Upper lobe of left lung (tissue), 6 donors: ENCODE measurements at regions not wholly inside any gene's neighbourhood (a gene's known extent, or its start where the extent isn't known, plus 50 kb on each side); places are given as distances from the start of the nearest gene placed in this dataset.

ENCODE experiments used
- ATAC-seq, 2 donors: fragments of 200-7000 bp; cut with Tn5 transposase; one replicate each; pipeline ENCODE4 v1.9.1; 2022; ENCODE audit warnings: mild to moderate bottlenecking in 2 of 2, moderate library complexity in 2 of 2; ENCODE audit not compliant: low FRiP score in 2 of 2
- DNase-seq, 2 donors: peaks; one replicate each; pipeline ENCODE4 v3.0.0-alpha.2; 2019 to 2020
- H3K27ac ChIP-seq, 4 donors: fragments of 200-600 bp; sonication (generic); one replicate each; pipeline ENCODE4 v1.5.1; 2016 to 2019
- H3K27me3 ChIP-seq, 4 donors: fragments of 200-600 bp; sonication (generic); one replicate each; pipeline ENCODE4 v1.5.1; 2017 to 2019
- H3K36me3 ChIP-seq, 4 donors: fragments of 200-600 bp; sonication (generic); one replicate each; pipeline ENCODE4 v1.5.1; 2016 to 2019
- H3K4me1 ChIP-seq, 4 donors: fragments of 200-600 bp; sonication (generic); one replicate each; pipeline ENCODE4 v1.5.1; 2018 to 2019
- H3K4me3 ChIP-seq, 4 donors: fragments of 200-600 bp; sonication (generic); one replicate each; pipeline ENCODE4 v1.5.1; 2017 to 2019; ENCODE audit warnings: mild to moderate bottlenecking in 2 of 4, moderate library complexity in 1 of 4
- H3K9me3 ChIP-seq, 4 donors: fragments of 200-600 bp; sonication (generic); one replicate each; pipeline ENCODE4 v1.5.1; 2018 to 2019
- CTCF ChIP-seq, 6 experiments: fragments of 450-650 bp in 4 of 6; fragments of 200-600 bp in 2 of 6; sonication (generic) in 2 of 6; IDR thresholded peaks; one replicate each; pipeline ENCODE4 v1.5.1; 2016 to 2019; ENCODE audit warnings: antibody characterized with exemption in 6 of 6
- EP300 ChIP-seq, 4 donors: sonication (generic); formaldehyde crosslinking; IDR thresholded peaks; one replicate each; pipeline ENCODE4 v1.5.1; 2017; ENCODE audit warnings: antibody characterized with exemption in 4 of 4, control low read depth in 2 of 4
- POLR2A ChIP-seq, 4 donors: fragments of 450-650 bp; IDR thresholded peaks; one replicate each; pipeline ENCODE4 v1.5.1; 2016 to 2017; ENCODE audit warnings: antibody characterized with exemption in 4 of 4, mild to moderate bottlenecking in 2 of 4
- POLR2AphosphoS5 ChIP-seq, 2 donors: sonication (generic); formaldehyde crosslinking; IDR thresholded peaks; one replicate each; pipeline ENCODE4 v1.5.1; 2017; ENCODE audit warnings: antibody characterized with exemption in 2 of 2
- WGBS, 2 donors: methylation state at CpG; one replicate each; pipeline ENCODE4 v1.1.5; 2017 to 2018; 5-methylcytosine and 5-hydroxymethylcytosine counted together
- donor health status: DM: no; HTN: no; CAD: no; lungs with moderate emphysema.
- donor health status: DM: no; HTN: yes; CAD: no; lungs with severe emphysema.

DNA sequence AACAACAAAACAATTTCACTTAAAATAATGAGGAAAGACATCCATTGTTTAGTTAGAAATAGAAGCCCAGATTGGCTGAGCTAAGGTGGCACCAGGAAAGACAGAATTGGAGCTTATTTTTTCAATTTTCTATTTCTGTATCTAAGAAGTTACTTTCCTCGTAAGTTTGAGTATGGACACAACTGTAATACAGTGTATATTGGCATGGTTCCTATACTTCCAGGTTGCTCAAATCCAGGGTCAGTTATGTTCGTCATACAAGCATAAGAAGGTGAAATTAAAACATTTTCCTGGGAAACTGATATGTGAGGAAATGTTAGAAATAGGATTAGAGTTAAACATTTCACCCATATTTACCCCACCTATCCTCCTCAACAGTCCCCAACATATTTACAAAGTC lies 170.4 kb upstream of the AGA start:
- 26 to 47% methylated on average over 2 of the region's 2 CpGs for WGBS, 2 donors
- Histone ChIP-seq H3K4me1 (no peaks in the 10 kb centered on the region), H3K4me3 (no peak overlapping the region), H3K27me3 (no peaks in the 10 kb centered on the region), H3K27ac (no peak overlapping the region), H3K9me3 (no peaks in the 10 kb centered on the region), H3K36me3 (no peaks in the 10 kb centered on the region)
- ATAC-seq: no peak
- DNase-seq: no peak
- TF ChIP-seq POLR2A (IDR thresholded peaks at IDR 0.05): no peak
- TF ChIP-seq CTCF (IDR thresholded peaks at IDR 0.05): no peak
- TF ChIP-seq EP300 (IDR thresholded peaks at IDR 0.05): no peak
- no peak for TF ChIP-seq POLR2AphosphoS5 (IDR thresholded peaks at IDR 0.05)

- no peak for TF ChIP-seq EP300 (IDR thresholded peaks at IDR 0.05)
- TF ChIP-seq POLR2A (IDR thresholded peaks at IDR 0.05): no peak
- no peak for TF ChIP-seq POLR2AphosphoS5 (IDR thresholded peaks at IDR 0.05)
- TF ChIP-seq CTCF (IDR thresholded peaks at IDR 0.05): no peak
- ATAC-seq (no peak), DNase-seq (no peak)
- Histone ChIP-seq H3K27me3 (no peaks in the 10 kb centered on the region), H3K9me3 (no peaks in the 10 kb centered on the region), H3K27ac (no peak overlapping the region), H3K4me3 (no peak overlapping the region), H3K36me3 (no peaks in the 10 kb centered on the region), H3K4me1 (no peaks in the 10 kb centered on the region)
These were observed 190.2 kb upstream of the AGA start for GRCh38 chr4:177632481-177632880.

- no peaks in the 10 kb centered on the region for H3K9me3 ChIP-seq
- H3K36me3 ChIP-seq: no peaks in the 10 kb centered on the region
- no peak overlapping the region for H3K27ac ChIP-seq
- H3K4me1 ChIP-seq: no peaks in the 10 kb centered on the region
- WGBS, 2 donors: 36 to 37% methylated on average over 2 of the region's 2 CpGs
- DNase-seq (no peak), ATAC-seq (no peak)
- no peak for TF ChIP-seq POLR2A (IDR thresholded peaks at IDR 0.05)
- TF ChIP-seq EP300 (IDR thresholded peaks at IDR 0.05): no peak
- no peak for TF ChIP-seq POLR2AphosphoS5 (IDR thresholded peaks at IDR 0.05)
- no peak for TF ChIP-seq CTCF (IDR thresholded peaks at IDR 0.05)
- H3K4me3 ChIP-seq: no peak overlapping the region
- no peaks in the 10 kb centered on the region for H3K27me3 ChIP-seq
These were observed 196.6 kb upstream of the AGA start for GRCh38 chr4:177638871-177639270.

DNA sequence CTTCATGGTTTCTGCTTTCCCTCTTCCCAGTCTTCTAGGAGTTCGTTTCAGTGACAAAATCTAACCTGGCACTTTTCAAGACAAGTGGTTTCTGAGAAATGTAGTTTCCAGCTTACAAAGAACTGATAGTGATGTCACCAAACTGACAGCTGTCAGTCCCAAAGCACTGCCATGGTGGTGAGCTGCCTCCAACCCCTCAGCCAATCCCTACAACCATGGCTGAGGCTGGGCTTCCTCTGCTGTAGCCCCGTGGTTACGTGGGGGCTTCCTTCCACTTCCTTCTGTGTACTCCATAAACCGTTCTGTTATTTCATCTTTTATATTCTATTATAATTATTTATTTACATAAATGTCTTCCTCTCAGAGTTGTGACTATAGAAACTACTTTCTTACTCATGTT lies 198.6 kb upstream of the AGA start:
- DNase-seq: no peak
- ATAC-seq: no peak
- H3K36me3 ChIP-seq: no peaks in the 10 kb centered on the region
- WGBS, 2 donors: 52 to 58% methylated on average over 4 of the region's 4 CpGs
- H3K27me3 ChIP-seq: no peaks in the 10 kb centered on the region
- no peak overlapping the region for H3K27ac ChIP-seq
- H3K4me3 ChIP-seq: no peak overlapping the region
- H3K9me3 ChIP-seq: no peaks in the 10 kb centered on the region
- no peaks in the 10 kb centered on the region for H3K4me1 ChIP-seq
- TF ChIP-seq POLR2A (IDR thresholded peaks at IDR 0.05) (no peak), CTCF (IDR thresholded peaks at IDR 0.05) (no peak), POLR2AphosphoS5 (IDR thresholded peaks at IDR 0.05) (no peak)

DNA sequence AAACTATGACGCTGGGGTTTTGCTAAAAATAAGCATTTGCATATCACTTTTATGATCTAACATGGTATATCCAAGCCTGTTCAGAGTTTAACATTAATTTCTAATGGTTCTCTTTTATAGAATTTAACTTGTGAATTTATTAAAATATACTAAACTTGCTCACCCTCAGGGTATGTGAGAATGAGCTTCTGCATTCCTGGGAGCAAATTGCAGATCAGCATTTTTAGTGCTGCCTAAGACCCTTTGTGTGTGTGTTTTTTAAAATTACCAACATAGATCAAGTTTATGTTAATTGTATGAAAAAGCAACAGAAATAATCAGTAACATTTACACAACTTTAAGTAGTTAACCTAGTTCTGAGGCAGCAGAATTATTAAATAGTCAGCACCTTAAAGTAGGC lies 218.0 kb upstream of the AGA start:
- 76 to 80% methylated on average over 1 of the region's 1 CpG for WGBS, 2 donors
- DNase-seq: no peak
- Histone ChIP-seq H3K4me1 (no peaks in the 10 kb centered on the region), H3K36me3 (no peaks in the 10 kb centered on the region), H3K4me3 (no peak overlapping the region), H3K9me3 (peaks cover 0 to 7% (median 0%) of the 10 kb centered on the region in 4 donors), H3K27me3 (no peaks in the 10 kb centered on the region), H3K27ac (no peak overlapping the region)
- no peak for ATAC-seq
- no peak for TF ChIP-seq POLR2A (IDR thresholded peaks at IDR 0.05)
- TF ChIP-seq EP300 (IDR thresholded peaks at IDR 0.05): no peak
- TF ChIP-seq POLR2AphosphoS5 (IDR thresholded peaks at IDR 0.05): no peak
- no peak for TF ChIP-seq CTCF (IDR thresholded peaks at IDR 0.05)
